HL-60 (cell line): ENCODE measurements at regions not wholly inside any gene's neighbourhood (a gene's known extent, or its start where the extent isn't known, plus 50 kb on each side); places are given as distances from the start of the nearest gene placed in this dataset.

ENCODE experiments used
- DNase-seq, 2 experiments: peaks; one replicate each; pipeline ENCODE4 v3.0.0-alpha.2; 2010 to 2020; ENCODE audit warnings: low read depth in 1 of 2, low spot score in 1 of 2
- H3K27ac ChIP-seq: fragments of 250-450 bp; sonication (Bioruptor Pico); replicated peaks from 2 replicates; pipeline ENCODE4 v1.5.1; 2020; ENCODE audit warnings: mild to moderate bottlenecking, moderate library complexity
- H3K27me3 ChIP-seq: fragments of 250-450 bp; sonication (Bioruptor Pico); 2 replicates; pipeline ENCODE4 v1.5.1; 2021; ENCODE audit warnings: mild to moderate bottlenecking, moderate library complexity; ENCODE audit not compliant: insufficient read depth, poor library complexity, severe bottlenecking
- H3K4me3 ChIP-seq: replicated peaks from 2 replicates; pipeline ENCODE4 v1.5.1; 2011; ENCODE audit warnings: mild to moderate bottlenecking, control low read depth, low read length; ENCODE audit not compliant: insufficient read depth
- GABPA ChIP-seq: IDR thresholded peaks from 2 replicates; pipeline ENCODE4 v1.6.1; 2012; ENCODE audit warnings: low read depth
- POLR2AphosphoS5 ChIP-seq: IDR thresholded peaks from 2 replicates; pipeline ENCODE4 v1.6.1; 2012; ENCODE audit warnings: low read depth
- SPI1 ChIP-seq: IDR thresholded peaks from 2 replicates; pipeline ENCODE4 v1.6.1; 2012; ENCODE audit warnings: low read depth, mild to moderate bottlenecking, borderline replicate concordance
- TF ChIP-seq, protein P1 (sequence below): IDR thresholded peaks from one replicate; pipeline ENCODE4 v1.5.1; 2011; ENCODE audit warnings: low read length, control low read depth, inconsistent platforms; ENCODE audit not compliant: insufficient read depth
- TF ChIP-seq, protein P2 (sequence below): IDR thresholded peaks from 2 replicates; pipeline ENCODE4 v1.6.1; 2012; ENCODE audit warnings: low read depth; ENCODE audit not compliant: insufficient replicate concordance

DNA sequence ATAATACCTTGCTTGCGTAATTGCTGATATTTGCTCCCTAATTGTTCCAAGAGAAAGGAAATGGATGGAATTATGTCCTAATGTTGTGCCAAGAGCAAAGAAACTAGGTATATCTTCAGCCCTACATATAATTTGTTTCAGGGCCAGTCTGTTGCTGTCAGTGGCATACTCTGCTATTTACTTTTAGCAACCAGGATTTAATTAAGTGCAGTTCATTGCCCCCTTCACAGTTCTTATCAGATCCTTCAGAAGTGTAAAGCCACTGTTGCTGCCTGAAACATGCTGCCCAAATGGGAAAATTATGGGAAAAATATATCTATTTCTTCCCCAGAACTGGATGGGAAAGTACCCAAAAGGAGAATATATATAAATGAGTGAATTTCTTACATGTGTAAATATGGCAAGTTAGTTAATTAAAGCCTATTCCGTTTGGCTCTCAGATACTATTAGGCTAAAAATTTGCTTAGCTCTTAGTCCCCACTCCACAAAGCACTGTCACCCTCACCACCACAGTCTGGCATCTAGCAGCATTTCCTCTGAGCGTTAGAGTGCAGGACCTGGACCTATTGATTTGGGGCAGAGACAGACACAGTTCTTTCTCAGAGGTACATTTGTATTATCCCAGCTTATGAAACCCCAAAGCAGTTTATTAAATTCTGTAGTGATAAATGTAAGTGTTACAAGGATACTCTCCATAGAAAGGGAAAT is 72.8 kb upstream of the DTNA start:
- H3K27me3 ChIP-seq, result peaks cover 6% of the 10 kb centered on the region
- no peak overlapping the region for H3K4me3 ChIP-seq
- no peak for DNase-seq
- TF ChIP-seq, protein P1, sequence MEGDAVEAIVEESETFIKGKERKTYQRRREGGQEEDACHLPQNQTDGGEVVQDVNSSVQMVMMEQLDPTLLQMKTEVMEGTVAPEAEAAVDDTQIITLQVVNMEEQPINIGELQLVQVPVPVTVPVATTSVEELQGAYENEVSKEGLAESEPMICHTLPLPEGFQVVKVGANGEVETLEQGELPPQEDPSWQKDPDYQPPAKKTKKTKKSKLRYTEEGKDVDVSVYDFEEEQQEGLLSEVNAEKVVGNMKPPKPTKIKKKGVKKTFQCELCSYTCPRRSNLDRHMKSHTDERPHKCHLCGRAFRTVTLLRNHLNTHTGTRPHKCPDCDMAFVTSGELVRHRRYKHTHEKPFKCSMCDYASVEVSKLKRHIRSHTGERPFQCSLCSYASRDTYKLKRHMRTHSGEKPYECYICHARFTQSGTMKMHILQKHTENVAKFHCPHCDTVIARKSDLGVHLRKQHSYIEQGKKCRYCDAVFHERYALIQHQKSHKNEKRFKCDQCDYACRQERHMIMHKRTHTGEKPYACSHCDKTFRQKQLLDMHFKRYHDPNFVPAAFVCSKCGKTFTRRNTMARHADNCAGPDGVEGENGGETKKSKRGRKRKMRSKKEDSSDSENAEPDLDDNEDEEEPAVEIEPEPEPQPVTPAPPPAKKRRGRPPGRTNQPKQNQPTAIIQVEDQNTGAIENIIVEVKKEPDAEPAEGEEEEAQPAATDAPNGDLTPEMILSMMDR, result no peak
- TF ChIP-seq, protein P2, sequence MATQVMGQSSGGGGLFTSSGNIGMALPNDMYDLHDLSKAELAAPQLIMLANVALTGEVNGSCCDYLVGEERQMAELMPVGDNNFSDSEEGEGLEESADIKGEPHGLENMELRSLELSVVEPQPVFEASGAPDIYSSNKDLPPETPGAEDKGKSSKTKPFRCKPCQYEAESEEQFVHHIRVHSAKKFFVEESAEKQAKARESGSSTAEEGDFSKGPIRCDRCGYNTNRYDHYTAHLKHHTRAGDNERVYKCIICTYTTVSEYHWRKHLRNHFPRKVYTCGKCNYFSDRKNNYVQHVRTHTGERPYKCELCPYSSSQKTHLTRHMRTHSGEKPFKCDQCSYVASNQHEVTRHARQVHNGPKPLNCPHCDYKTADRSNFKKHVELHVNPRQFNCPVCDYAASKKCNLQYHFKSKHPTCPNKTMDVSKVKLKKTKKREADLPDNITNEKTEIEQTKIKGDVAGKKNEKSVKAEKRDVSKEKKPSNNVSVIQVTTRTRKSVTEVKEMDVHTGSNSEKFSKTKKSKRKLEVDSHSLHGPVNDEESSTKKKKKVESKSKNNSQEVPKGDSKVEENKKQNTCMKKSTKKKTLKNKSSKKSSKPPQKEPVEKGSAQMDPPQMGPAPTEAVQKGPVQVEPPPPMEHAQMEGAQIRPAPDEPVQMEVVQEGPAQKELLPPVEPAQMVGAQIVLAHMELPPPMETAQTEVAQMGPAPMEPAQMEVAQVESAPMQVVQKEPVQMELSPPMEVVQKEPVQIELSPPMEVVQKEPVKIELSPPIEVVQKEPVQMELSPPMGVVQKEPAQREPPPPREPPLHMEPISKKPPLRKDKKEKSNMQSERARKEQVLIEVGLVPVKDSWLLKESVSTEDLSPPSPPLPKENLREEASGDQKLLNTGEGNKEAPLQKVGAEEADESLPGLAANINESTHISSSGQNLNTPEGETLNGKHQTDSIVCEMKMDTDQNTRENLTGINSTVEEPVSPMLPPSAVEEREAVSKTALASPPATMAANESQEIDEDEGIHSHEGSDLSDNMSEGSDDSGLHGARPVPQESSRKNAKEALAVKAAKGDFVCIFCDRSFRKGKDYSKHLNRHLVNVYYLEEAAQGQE, result no peak
- TF ChIP-seq GABPA, result no peak
- TF ChIP-seq SPI1, result no peak
- no peak for TF ChIP-seq POLR2AphosphoS5
- no peak overlapping the region for H3K27ac ChIP-seq

DNA sequence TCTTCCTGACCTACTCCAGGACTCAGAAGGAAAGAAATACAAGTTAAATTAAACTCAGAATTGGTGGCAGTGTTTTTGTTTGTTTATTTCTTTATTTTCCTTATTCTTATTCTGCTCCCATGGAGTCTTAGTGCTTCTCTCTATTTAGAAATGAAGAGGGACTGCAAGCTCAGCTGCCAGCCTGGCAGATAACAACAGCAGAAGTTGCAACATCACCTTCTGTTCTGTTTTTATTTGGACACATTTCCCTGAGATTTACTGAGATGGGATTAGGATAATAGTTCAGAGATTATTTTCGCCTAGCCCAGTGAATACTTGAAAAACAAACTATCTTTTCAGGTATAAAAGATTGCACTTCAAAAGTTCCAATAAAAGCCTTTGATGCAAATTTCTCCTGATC is 70.4 kb upstream of the DTNA start:
- DNase-seq, result no peak
- Histone ChIP-seq H3K27ac (no peak overlapping the region), H3K4me3 (no peak overlapping the region), H3K27me3 (no peaks in the 10 kb centered on the region)
- TF ChIP-seq GABPA (no peak), POLR2AphosphoS5 (no peak), SPI1 (no peak)
- TF ChIP-seq, protein P1, result no peak
- TF ChIP-seq, protein P2, result no peak

DNA sequence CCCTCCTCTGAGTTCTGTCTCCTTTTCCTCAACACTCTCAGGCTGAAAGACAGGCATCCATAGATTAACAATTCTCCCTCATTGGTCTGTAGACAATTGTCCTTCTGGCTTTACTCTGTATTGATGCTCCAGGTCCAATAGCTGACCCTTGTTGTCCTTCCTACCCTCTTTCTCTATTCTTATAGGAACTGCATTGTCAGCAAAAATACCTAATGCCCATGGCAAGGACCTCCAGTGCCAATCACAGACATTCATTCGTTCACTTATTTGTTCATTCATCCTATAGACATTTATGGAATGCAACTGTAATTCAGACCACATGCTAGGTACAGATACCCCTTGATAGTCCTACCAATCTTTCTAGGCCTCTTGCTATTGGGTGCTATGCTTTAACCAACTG is 69.8 kb upstream of the DTNA start:
- TF ChIP-seq, protein P1, result no peak
- TF ChIP-seq POLR2AphosphoS5, result no peak
- TF ChIP-seq SPI1, result no peak
- TF ChIP-seq GABPA, result no peak
- TF ChIP-seq, protein P2, result no peak
- no peak overlapping the region for H3K27ac ChIP-seq
- no peak for DNase-seq

More for the DNA sequence above, 69.8 kb upstream of the DTNA start:
- Histone ChIP-seq H3K4me3 (no peak overlapping the region), H3K27me3 (no peaks in the 10 kb centered on the region)
